ENCODE measurements at regions not wholly inside any gene's neighbourhood (a gene's known extent, or its start where the extent isn't known, plus 50 kb on each side); places are given as distances from the start of the nearest gene placed in this dataset.
"Not testable (repeated sequence)": the region's sequence is repeated elsewhere in the genome, so short reads cannot be mapped to it uniquely, and the experiment has no call there.

DNA sequence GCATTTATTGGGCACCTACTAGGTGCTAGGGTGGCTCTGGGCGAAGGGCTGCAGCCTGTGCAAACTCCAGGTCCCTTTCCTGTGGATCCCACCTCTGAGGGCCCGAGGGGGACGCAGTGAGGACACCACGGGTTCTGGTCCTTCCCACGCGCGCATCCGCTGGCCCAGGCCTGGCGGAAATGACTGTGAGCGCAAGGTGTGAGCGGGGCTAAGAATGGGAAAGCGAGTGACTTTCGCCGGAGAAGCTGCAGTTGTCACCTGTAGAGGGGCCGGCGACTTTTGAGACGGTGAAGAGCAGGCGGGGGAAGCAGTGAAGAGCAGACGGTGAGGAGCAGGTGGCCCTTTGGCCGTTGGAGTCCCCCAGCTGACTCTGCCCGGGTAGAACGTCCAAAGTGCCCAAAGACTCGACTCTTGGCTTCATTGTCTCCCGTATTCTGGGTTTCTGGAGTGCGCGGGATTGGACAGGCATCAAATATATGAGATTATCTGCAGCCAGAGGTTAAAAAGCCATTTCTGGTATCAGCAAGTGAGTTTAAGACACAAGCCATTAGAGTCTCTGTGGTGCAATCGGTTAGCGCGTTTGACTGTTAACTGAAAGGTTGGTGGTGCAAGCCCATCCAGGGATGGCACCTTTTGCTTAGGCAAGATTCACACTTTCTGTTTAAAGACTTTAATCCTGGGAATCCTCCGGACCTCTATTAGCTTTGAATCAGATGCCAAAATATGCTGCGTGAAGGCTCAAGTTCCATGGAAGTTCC, 55.4 kb downstream of the PPIAL4C start:
- TF ChIP-seq CTCF, POLR2A (IDR thresholded peaks at IDR 0.05): not testable (repeated sequence)
